ENCODE measurements at regions not wholly inside any gene's neighbourhood (a gene's known extent, or its start where the extent isn't known, plus 50 kb on each side); places are given as distances from the start of the nearest gene placed in this dataset.

GRCh38 chr5:115033861-115034260 is 135.8 kb downstream of the TRIM36 start:
- peak; percentile 13 to 39 (median 38); a peak in 4 of 6 replicates for TF ChIP-seq CTCF (IDR thresholded peaks at IDR 0.05 in 2 of 3, conservative IDR thresholded peaks at IDR 0.05 in 1 of 3; ENCODE audit: borderline replicate concordance in 1 of 3, insufficient read depth in 1 of 3, low read depth in 2 of 3, low read length in 2 of 3)
- peak; percentile 58 for TF ChIP-seq RAD21 (IDR thresholded peaks at IDR 0.05; ENCODE audit: low read depth)
- TF ChIP-seq CEBPB (IDR thresholded peaks at IDR 0.05; ENCODE audit: low read depth): no peak
- no peak for TF ChIP-seq ZNF274 (IDR thresholded peaks at IDR 0.05; ENCODE audit: low read depth, low read length)
